Breast epithelium (tissue), 4 donors: ENCODE measurements at regions not wholly inside any gene's neighbourhood (a gene's known extent, or its start where the extent isn't known, plus 50 kb on each side); places are given as distances from the start of the nearest gene placed in this dataset.

Experiments used
- DNase-seq, 2 donors: peaks; one replicate each; pipeline ENCODE4 v3.0.0-alpha.2; 2019; ENCODE audit warnings: low spot score in 2 of 2
- H3K27ac ChIP-seq, 2 donors: fragments of 200-600 bp; sonication (generic) in 1 of 2; one replicate each; pipeline ENCODE4 v1.5.1; 2016 to 2019; ENCODE audit warnings: mild to moderate bottlenecking in 1 of 2
- H3K27me3 ChIP-seq, 2 donors: fragments of 200-600 bp; sonication (generic) in 1 of 2; one replicate each; pipeline versions ENCODE4 v1.5.1 to v1.6.0; 2017 to 2019; ENCODE audit warnings: control low read depth in 1 of 2, mild to moderate bottlenecking in 1 of 2
- H3K36me3 ChIP-seq: fragments of 200-600 bp; one replicate; pipeline ENCODE4 v1.5.1; 2019
- H3K4me1 ChIP-seq, 2 donors: fragments of 200-600 bp; sonication (generic); one replicate each; pipeline ENCODE4 v1.5.1; 2016 to 2019; ENCODE audit warnings: control low read depth in 1 of 2
- H3K4me3 ChIP-seq, 3 donors: fragments of 200-600 bp; sonication (generic); 1 replicate in 2 of 3; 2 replicates in 1 of 3; pipeline ENCODE4 v1.5.1; 2016 to 2019; ENCODE audit warnings: mild to moderate bottlenecking in 3 of 3, moderate library complexity in 2 of 3
- H3K9me3 ChIP-seq, 2 donors: fragments of 200-600 bp; sonication (generic) in 1 of 2; one replicate each; pipeline ENCODE4 v1.5.1; 2016 to 2019; ENCODE audit warnings: control low read depth in 1 of 2
- CTCF ChIP-seq, 3 donors: fragments of 450-650 bp; IDR thresholded peaks; one replicate each; pipeline ENCODE4 v1.5.1; 2016 to 2017; ENCODE audit warnings: antibody characterized with exemption in 3 of 3, mild to moderate bottlenecking in 3 of 3, moderate library complexity in 3 of 3
- POLR2A ChIP-seq: fragments of 450-650 bp; IDR thresholded peaks from one replicate; pipeline ENCODE4 v1.6.1; 2016; ENCODE audit warnings: antibody characterized with exemption, mild to moderate bottlenecking, moderate library complexity
- POLR2AphosphoS5 ChIP-seq, 3 donors: sonication (generic); formaldehyde crosslinking; IDR thresholded peaks; one replicate each; pipeline ENCODE4 v1.6.1; 2017; ENCODE audit warnings: antibody characterized with exemption in 3 of 3
- intact Hi-C: fragments of 100-400 bp; cut with DNase I; formaldehyde crosslinking; loops from one replicate; pipeline ENCODE4 v1.15.1; 2023; ENCODE audit warnings: low total_unique reads

DNA sequence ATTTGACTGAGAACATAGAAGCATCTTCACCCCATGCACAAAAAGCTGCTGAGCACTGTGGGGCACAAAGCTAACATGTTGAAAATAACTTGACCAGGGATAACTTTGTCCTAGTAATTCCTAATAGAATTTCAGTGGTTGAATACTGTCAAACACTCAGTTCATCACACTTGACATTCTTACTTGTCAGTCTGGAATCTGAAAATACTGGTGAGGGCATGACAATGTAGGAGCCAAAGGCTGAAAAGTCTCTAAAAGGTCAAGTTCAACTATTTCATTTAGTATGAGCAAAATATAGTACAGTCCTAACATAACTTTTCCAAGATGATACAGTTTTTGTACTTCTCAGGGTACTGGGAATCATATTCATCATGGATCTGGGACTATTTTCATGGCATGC, 504.4 kb upstream of the LMO3 start:
- Histone ChIP-seq H3K4me1 (no peaks in the 10 kb centered on the region), H3K27me3 (no peaks in the 10 kb centered on the region), H3K27ac (no peak overlapping the region), H3K4me3 (no peak overlapping the region), H3K9me3 (no peaks in the 10 kb centered on the region), H3K36me3 (no peaks in the 10 kb centered on the region)
- intact Hi-C loops = no loop called here
- no peak for DNase-seq
- TF ChIP-seq CTCF (IDR thresholded peaks at IDR 0.05) (no peak), POLR2A (no peak), POLR2AphosphoS5 (IDR thresholded peaks at IDR 0.05) (no peak)

DNA sequence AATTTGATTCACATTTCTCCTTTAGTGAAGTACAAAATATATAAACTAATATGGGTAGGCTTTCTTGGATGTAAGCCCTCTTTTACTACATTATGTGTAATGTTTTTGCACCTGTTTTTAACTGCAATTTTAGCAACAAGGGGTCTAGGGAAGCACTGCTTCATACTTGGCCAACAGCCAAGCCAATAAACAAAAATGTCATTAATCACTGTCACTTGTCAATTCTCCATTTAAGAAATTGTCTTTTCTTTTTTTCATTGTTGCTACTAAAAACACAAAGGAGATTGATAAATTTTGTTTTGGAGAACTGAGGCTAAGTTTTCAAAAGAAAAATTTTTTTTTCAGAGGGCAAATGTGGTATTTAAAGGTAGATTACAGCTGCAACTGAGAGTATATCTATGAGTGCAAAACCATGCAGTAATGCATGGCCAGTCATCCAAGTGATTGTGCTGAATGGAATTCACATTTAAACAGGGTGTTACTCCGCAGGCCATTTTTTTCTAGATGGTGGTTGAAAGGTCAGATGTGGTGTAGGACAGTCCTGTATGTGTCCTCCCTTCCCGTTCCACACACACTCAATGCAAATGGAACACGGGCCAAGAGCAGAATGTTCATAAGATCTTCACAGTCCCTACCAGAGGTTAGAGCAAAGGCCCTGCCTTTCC, 503.0 kb upstream of the LMO3 start:
- DNase-seq = no peak
- TF ChIP-seq CTCF (IDR thresholded peaks at IDR 0.05) = no peak
- TF ChIP-seq POLR2A = no peak
- TF ChIP-seq POLR2AphosphoS5 (IDR thresholded peaks at IDR 0.05) = no peak
- Histone ChIP-seq H3K27ac (no peak overlapping the region), H3K36me3 (no peaks in the 10 kb centered on the region), H3K4me3 (no peak overlapping the region), H3K9me3 (no peaks in the 10 kb centered on the region), H3K27me3 (no peaks in the 10 kb centered on the region), H3K4me1 (no peaks in the 10 kb centered on the region)
- intact Hi-C loops = no loop called here

DNA sequence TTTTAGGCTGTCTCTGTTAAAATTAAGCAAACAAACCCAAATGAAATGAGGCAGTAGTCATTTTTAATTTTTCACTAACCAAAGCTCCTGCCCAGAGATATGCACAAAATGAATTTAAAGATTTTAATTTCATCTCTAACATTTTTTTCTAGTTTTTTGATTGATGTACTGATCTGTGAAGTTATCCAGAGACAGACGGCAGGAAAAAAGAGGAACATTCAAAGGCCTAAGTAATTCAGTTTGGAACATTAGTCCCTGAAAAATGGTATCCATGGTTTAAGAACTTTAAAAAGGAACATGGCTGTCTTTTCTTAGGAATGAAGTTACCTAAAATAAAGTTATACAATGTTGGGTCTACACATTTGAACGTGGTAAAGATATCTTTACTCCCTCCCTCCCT, 498.8 kb upstream of the LMO3 start:
- Histone ChIP-seq H3K27ac (no peak overlapping the region), H3K9me3 (no peaks in the 10 kb centered on the region), H3K36me3 (no peaks in the 10 kb centered on the region), H3K27me3 (no peaks in the 10 kb centered on the region), H3K4me1 (no peaks in the 10 kb centered on the region), H3K4me3 (no peak overlapping the region)
- intact Hi-C loops = no loop called here
- DNase-seq = no peak
- TF ChIP-seq CTCF (IDR thresholded peaks at IDR 0.05) (no peak), POLR2AphosphoS5 (IDR thresholded peaks at IDR 0.05) (no peak), POLR2A (no peak)

DNA sequence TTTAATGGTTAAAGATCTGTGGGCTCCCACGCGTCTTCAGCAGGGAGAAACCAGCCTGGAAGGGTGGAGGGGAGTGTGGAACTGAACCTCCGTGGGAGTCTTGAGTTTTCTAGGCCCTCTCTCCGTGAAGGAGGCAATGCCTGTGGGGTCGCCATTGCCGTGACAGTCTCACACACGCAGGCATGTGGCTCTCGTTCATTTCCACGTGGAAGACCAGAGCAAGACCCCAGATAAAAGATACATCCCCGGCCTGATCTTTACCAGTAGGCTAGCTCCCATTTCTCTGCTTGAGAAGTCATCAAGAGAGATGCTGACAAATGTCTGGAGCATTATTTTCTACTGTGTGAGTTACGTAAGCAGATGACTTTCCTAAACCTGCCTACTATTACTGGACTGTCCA, 491.7 kb upstream of the LMO3 start:
- Histone ChIP-seq H3K27me3 (no peaks in the 10 kb centered on the region), H3K27ac (no peak overlapping the region), H3K4me3 (no peak overlapping the region), H3K36me3 (no peaks in the 10 kb centered on the region), H3K9me3 (no peaks in the 10 kb centered on the region), H3K4me1 (no peaks in the 10 kb centered on the region)
- TF ChIP-seq POLR2A (no peak), CTCF (IDR thresholded peaks at IDR 0.05) (no peak), POLR2AphosphoS5 (IDR thresholded peaks at IDR 0.05) (no peak)
- intact Hi-C loops = no loop called here
- DNase-seq = no peak

DNA sequence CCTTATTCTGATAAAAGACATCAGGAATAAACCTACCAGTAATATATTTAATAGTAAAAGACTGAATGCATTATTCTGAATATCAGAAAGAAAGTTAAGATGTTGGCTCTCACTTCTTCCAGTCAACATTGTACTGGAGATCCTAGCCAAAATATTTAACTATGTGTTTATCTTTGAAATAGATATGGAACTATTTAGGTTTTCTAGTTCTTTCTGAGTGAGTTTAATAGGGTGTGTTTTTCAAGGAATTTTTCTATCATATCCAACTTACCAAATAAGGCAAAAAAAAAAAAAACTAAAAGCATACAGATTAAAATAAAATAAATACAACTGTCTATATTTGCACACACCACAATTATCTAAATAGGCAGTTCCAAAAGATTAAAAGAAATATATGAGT, 478.9 kb upstream of the LMO3 start:
- TF ChIP-seq POLR2AphosphoS5 (IDR thresholded peaks at IDR 0.05) (no peak), CTCF (IDR thresholded peaks at IDR 0.05) (no peak), POLR2A (no peak)
- Histone ChIP-seq H3K4me1 (no peaks in the 10 kb centered on the region), H3K36me3 (no peaks in the 10 kb centered on the region), H3K9me3 (no peaks in the 10 kb centered on the region), H3K27ac (no peak overlapping the region), H3K4me3 (no peak overlapping the region), H3K27me3 (no peaks in the 10 kb centered on the region)
- no peak for DNase-seq
- intact Hi-C loops = no loop called here
